GM18519 (cell line): ENCODE measurements at regions not wholly inside any gene's neighbourhood (a gene's known extent, or its start where the extent isn't known, plus 50 kb on each side); places are given as distances from the start of the nearest gene placed in this dataset.
A peak's percentile ranks its signal among the peaks of the same experiment; 100 is the strongest.

Experiments
- ATAC-seq: cut with Tn5 transposase; IDR thresholded peaks from one replicate; pipeline ENCODE4 v1.9.1; 2021; ENCODE audit warnings: mild to moderate bottlenecking, moderate library complexity; ENCODE audit not compliant: unreplicated experiment, low FRiP score

GRCh38 chr1:90650401-90650800 is 66.7 kb downstream of the BARHL2 start:
- no peak for ATAC-seq

GRCh38 chr1:90640325-90640724 is 76.8 kb downstream of the BARHL2 start:
- no peak for ATAC-seq

- ATAC-seq: no peak
These were observed 94.4 kb downstream of the BARHL2 start for GRCh38 chr1:90622666-90623065.

- ATAC-seq: no peak
These were observed 95.1 kb downstream of the BARHL2 start for GRCh38 chr1:90621986-90622385.

- ATAC-seq: no peak
These were observed 100.7 kb downstream of the BARHL2 start for GRCh38 chr1:90616395-90616794.

- no peak for ATAC-seq
These were observed 102.2 kb downstream of the BARHL2 start for GRCh38 chr1:90614872-90615271.

- no peak for ATAC-seq
These were observed 103.7 kb downstream of the BARHL2 start for GRCh38 chr1:90613371-90613770.

GRCh38 chr1:90612033-90612432 is 105.1 kb downstream of the BARHL2 start:
- no peak for ATAC-seq

- ATAC-seq: no peak
These were observed 109.4 kb downstream of the BARHL2 start for GRCh38 chr1:90607736-90608135.

GRCh38 chr1:90605070-90605469 is 112.0 kb downstream of the BARHL2 start:
- no peak for ATAC-seq

GRCh38 chr1:90593312-90593711 is 123.8 kb downstream of the BARHL2 start:
- no peak for ATAC-seq

GRCh38 chr1:90591970-90592356 is 125.1 kb downstream of the BARHL2 start:
- ATAC-seq: no peak

- no peak for ATAC-seq
These were observed 125.6 kb downstream of the BARHL2 start for GRCh38 chr1:90591355-90591969.

GRCh38 chr1:90580176-90580575 is 136.9 kb downstream of the BARHL2 start:
- ATAC-seq: no peak

GRCh38 chr1:90579212-90579802 is 137.8 kb downstream of the BARHL2 start:
- peak; percentile 79 for ATAC-seq

GRCh38 chr1:90574692-90575370 is 142.3 kb downstream of the BARHL2 start:
- no peak for ATAC-seq

- no peak for ATAC-seq
These were observed 143.4 kb downstream of the BARHL2 start for GRCh38 chr1:90573736-90574135.

- no peak for ATAC-seq
These were observed 144.7 kb downstream of the BARHL2 start for GRCh38 chr1:90572446-90572845.

- ATAC-seq: no peak
These were observed 148.7 kb downstream of the BARHL2 start for GRCh38 chr1:90568436-90568835.

GRCh38 chr1:90564164-90564563 is 152.9 kb downstream of the BARHL2 start:
- no peak for ATAC-seq

GRCh38 chr1:90562892-90563291 is 154.2 kb downstream of the BARHL2 start:
- no peak for ATAC-seq

- ATAC-seq: no peak
These were observed 155.2 kb downstream of the BARHL2 start for GRCh38 chr1:90561911-90562310.
